ENCODE measurements at regions not wholly inside any gene's neighbourhood (a gene's known extent, or its start where the extent isn't known, plus 50 kb on each side); places are given as distances from the start of the nearest gene placed in this dataset.

DNA sequence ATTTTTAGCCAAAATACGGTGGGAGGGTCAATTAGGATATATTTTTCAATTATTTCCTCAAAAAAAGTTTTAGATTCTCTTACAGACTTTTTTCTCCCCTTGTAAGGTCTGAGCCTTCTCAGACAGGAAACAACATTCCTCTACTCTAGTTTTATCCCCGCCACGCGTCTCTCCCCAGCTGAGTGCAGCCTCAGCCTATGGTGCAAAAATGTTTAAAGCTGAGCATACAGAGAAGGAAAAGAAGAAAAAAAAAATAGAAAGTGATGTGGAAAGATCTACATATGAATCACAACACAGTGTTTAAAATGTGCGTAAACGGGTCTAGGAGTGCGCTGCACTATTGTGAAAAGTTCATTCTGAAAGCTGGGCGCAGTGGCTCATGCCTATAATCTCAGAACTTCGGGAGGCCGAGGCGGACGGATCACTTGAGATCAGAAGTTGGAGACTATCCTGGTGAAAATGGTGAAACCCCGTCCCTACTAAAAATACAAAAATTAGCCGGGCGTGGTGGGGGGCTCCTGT is 159.0 kb downstream of the TRIM27 start:
- Mint-ChIP-seq H3K36me3 (ENCODE audit: low read depth) (peaks cover 5% of the 10 kb centered on the region), H3K4me1 (no peaks in the 10 kb centered on the region), H3K27ac (no peak overlapping the region), H3K9me3 (peaks cover 12% of the 10 kb centered on the region), H3K27me3 (peaks cover 73% of the 10 kb centered on the region), H3K4me3 (no peak overlapping the region)
- DNase-seq (no peak), ATAC-seq (no peak)

DNA sequence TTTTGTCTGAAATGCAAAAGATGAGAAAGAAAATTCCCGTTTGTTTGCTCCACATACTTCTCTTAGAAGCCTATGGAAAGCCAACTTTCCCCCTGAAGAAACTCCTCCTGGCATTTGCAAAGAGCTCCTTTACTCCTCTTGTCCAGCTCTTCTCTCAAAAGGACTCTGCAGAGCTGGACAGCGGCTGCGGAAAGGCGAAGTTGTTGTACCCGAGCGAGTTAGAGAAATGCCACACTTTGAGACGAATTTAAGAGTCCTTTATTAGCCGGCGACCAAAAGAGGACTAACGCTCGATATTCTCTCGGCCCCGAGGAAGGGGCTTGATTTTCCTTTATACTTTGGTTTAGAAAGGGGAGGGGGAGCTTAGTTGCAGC is 157.8 kb downstream of the TRIM27 start:
- Mint-ChIP-seq H3K27ac (no peak overlapping the region), H3K4me3 (no peak overlapping the region), H3K4me1 (no peaks in the 10 kb centered on the region), H3K27me3 (peaks cover 78% of the 10 kb centered on the region), H3K36me3 (ENCODE audit: low read depth) (peaks cover 5% of the 10 kb centered on the region), H3K9me3 (peaks cover 15% of the 10 kb centered on the region)
- DNase-seq = no peak
- no peak for ATAC-seq

DNA sequence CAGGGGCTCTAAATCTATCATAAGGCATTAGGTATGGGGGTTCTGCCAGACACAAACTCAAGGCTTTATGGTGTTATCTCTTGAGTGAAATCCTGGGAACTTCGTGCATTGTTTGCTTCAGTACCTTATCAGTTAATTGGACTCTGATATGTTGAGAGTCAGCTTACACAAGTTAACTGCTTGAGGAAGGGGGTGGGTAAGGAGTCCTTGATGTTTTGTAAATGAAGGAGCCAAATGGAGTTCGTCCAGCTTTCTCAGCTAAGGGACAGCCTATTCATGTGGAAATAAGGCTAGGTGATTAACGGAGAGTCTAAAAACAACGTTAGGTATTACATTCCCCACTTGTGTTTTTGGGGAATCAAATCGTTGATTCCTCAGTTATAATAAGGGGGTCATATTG is 157.4 kb downstream of the TRIM27 start:
- Mint-ChIP-seq H3K4me1 (no peaks in the 10 kb centered on the region), H3K27ac (no peak overlapping the region), H3K4me3 (no peak overlapping the region), H3K27me3 (peaks cover 82% of the 10 kb centered on the region), H3K9me3 (peaks cover 15% of the 10 kb centered on the region), H3K36me3 (ENCODE audit: low read depth) (peaks cover 5% of the 10 kb centered on the region)
- no peak for DNase-seq
- ATAC-seq = no peak

DNA sequence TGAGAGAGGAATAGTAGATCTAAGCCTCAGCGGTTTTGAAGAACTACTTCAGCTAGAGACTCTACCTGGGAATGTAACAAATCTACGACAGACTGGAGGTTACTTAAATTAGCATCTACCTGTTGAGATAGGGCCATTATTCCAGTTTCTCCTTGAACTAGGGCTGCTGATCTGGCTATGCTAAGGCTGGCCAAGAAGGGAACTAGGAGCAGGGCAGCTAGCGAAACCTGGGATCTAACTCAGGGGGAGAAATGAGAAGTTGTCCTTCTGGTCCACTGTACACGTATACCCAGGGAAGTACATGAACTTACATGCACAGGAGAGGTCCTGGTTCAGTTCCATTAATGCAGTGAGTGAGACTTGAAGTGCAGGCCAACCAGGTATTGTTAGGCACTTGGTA is 156.7 kb downstream of the TRIM27 start:
- H3K36me3 Mint-ChIP-seq (ENCODE audit: low read depth) = peaks cover 5% of the 10 kb centered on the region
- H3K27ac Mint-ChIP-seq = no peak overlapping the region
- peaks cover 84% of the 10 kb centered on the region for H3K27me3 Mint-ChIP-seq
- ATAC-seq (no peak), DNase-seq (no peak)
- H3K9me3 Mint-ChIP-seq = peaks cover 15% of the 10 kb centered on the region
- no peak overlapping the region for H3K4me3 Mint-ChIP-seq
- H3K4me1 Mint-ChIP-seq = no peaks in the 10 kb centered on the region

DNA sequence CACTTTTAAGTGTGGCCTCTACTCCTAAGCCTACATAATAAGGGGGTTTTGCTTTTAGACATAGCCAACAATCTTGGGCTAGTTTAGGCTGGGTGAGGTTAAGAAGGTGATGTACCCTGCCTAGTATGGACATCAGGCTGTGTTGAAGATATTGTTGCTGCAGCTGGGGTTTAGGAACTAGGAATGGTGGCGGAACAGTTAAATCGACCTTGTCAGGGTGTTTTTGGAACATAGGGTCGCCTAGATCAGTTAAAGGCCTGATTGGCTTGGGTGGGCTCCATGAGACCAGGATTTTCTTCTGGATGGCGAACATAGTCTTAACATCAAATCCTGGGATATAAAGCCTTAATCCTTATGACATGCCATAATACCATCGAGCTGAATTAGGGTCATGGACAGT is 156.1 kb downstream of the TRIM27 start:
- Mint-ChIP-seq H3K4me1 (no peaks in the 10 kb centered on the region), H3K27me3 (peaks cover 86% of the 10 kb centered on the region), H3K36me3 (ENCODE audit: low read depth) (peaks cover 5% of the 10 kb centered on the region), H3K27ac (no peak overlapping the region), H3K9me3 (peaks cover 15% of the 10 kb centered on the region), H3K4me3 (no peak overlapping the region)
- DNase-seq (no peak), ATAC-seq (no peak)

DNA sequence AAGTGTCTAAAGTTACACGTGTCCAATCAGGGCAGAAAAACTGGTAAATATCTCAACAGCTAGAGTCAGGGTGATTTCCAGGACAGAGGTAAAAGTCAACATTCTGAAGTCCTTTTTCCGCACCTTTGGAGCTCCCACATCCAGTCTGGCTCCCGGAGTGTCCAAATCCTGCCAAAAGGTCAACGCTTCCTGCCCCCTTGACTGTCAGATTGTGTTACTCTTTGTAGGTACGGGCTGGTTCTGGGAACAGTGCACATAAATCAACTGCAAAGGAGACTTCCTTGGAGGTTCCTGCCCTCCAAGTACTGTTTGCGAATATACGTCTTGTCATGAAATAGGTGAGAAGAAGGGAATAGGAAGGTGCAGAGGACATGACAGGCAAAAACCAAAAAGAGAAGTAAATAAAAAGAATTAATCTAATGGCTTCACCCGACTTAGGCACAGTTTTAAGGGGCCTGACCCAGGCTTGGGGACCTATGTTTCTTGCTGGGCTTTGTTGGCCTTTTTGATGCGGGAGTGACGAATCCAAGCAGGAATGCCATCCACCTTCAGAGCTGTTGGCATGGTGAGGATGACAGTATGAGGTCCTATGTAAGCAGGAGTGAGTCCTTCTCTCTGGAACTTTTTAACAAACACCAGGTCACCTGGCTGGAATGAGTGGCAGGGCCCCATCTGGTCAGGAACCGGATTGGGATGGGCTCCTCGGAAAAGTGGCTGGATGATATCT is 155.4 kb downstream of the TRIM27 start:
- Mint-ChIP-seq H3K27me3 (peaks cover 88% of the 10 kb centered on the region), H3K4me1 (peaks cover 5% of the 10 kb centered on the region), H3K9me3 (peaks cover 20% of the 10 kb centered on the region), H3K36me3 (ENCODE audit: low read depth) (peaks cover 8% of the 10 kb centered on the region), H3K27ac (no peak overlapping the region), H3K4me3 (no peak overlapping the region)
- ATAC-seq = no peak
- DNase-seq = no peak

DNA sequence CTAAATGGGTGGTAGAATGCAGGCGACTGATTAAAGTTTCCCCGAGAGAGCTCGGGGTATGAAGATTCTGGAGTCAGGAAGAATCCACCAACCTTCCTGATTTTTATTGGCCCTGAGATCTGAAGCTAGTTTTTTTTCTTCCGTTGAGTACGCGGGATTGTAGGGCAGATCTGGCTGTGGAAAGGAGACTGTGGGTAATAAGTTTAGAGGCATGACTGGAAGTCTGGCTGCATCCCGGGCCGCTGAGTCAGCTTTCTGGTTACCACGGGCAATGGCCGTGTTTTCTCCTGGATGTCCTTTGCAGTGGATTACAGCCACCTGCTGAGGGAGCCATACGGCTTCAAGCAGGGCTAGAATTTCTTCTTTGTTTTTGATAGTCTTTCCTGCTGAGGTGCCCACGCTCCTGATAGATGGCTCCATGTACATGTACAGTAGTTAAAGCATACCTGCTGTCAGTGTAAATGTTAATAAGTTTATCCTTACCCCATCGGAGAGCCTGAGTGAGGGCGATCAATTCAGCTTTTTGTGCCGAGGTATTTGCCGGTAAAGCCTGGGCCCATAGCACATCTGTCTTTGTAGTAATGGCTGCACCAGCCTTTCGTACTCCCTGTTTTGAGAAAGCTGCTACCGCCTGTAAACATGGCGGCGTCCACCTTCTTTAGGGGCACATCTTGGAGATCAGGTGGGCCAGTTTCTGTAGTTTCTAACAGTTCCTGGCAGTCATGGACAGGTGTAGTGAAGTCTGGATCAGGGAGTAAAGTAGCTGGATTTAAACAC is 154.0 kb downstream of the TRIM27 start:
- ATAC-seq = no peak
- H3K4me3 Mint-ChIP-seq = no peak overlapping the region

DNA sequence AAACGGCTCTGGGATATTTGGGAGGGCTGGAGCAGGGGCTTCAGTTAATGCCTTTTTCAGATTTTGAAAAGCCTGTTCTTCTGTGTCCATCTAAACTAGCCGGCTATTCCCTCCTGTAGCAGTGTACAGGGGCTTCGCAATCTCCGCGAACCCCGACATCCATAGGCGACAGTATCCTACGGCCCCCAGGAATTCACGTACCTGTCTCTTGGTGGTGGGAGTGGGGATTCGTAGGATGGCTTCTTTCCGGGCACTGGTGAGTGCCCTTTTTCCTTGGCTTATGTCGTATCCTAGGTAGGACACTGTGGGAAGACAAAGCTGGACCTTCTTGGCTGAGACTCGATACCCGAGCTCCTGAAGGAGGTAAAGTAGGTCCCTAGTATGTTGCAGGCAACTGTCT is 153.1 kb downstream of the TRIM27 start:
- Mint-ChIP-seq H3K27me3 (peaks cover 93% of the 10 kb centered on the region), H3K36me3 (ENCODE audit: low read depth) (peaks cover 10% of the 10 kb centered on the region), H3K4me1 (peaks cover 5% of the 10 kb centered on the region), H3K4me3 (no peak overlapping the region), H3K27ac (no peak overlapping the region), H3K9me3 (peaks cover 34% of the 10 kb centered on the region)
- ATAC-seq (no peak), DNase-seq (no peak)

More for the DNA sequence above, 154.0 kb downstream of the TRIM27 start:
- Mint-ChIP-seq H3K4me1 (peaks cover 5% of the 10 kb centered on the region), H3K27ac (no peak overlapping the region), H3K36me3 (ENCODE audit: low read depth) (peaks cover 14% of the 10 kb centered on the region), H3K27me3 (peaks cover 91% of the 10 kb centered on the region), H3K9me3 (peaks cover 29% of the 10 kb centered on the region)
- DNase-seq = no peak

DNA sequence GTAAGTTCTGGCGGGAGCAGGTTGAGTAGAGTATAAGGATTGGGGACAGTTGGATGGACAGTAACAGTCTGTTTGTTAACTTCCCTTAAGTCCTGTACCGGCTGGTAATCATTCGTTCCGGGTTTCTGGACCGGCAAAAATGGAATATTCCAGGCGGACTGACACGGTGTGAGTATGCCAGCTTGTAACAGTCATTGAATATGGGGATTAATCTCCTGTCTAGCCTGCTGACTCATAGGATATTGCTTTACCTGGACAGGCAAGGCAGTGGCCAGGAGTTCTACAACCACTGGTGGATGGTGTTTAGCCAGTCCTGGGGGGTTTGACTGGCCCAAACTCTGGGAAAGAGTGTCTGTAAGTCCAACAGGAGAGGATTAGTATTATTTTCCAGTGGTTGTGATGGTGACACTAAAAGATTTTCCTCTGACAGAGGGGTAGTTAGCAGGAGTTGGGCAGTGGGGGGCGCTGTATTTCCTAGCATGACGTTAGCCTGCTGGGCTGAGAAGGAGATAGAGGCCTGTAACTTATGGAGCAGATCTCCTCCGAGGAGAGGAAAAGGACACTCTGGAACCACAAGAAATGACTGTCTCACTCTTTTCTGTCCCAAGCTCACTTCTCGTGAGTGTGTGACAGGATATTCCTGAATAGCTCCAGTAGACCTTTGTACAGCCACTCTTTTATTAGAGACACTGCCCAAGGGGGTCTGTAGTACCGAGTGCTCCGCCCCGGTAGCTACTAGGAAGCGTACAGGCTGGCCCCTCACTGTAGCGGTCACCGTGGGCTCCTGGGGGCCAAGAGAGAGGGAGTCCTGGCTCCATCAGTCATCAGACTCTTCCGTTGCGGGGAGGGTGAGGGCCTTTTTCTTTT is 152.2 kb downstream of the TRIM27 start:
- ATAC-seq (no peak), DNase-seq (no peak)
- H3K4me1 Mint-ChIP-seq = peaks cover 5% of the 10 kb centered on the region
- no peak overlapping the region for H3K4me3 Mint-ChIP-seq
- H3K27me3 Mint-ChIP-seq = peaks cover 94% of the 10 kb centered on the region
- no peak overlapping the region for H3K27ac Mint-ChIP-seq
- H3K36me3 Mint-ChIP-seq (ENCODE audit: low read depth) = peaks cover 10% of the 10 kb centered on the region
- H3K9me3 Mint-ChIP-seq = peaks cover 34% of the 10 kb centered on the region

DNA sequence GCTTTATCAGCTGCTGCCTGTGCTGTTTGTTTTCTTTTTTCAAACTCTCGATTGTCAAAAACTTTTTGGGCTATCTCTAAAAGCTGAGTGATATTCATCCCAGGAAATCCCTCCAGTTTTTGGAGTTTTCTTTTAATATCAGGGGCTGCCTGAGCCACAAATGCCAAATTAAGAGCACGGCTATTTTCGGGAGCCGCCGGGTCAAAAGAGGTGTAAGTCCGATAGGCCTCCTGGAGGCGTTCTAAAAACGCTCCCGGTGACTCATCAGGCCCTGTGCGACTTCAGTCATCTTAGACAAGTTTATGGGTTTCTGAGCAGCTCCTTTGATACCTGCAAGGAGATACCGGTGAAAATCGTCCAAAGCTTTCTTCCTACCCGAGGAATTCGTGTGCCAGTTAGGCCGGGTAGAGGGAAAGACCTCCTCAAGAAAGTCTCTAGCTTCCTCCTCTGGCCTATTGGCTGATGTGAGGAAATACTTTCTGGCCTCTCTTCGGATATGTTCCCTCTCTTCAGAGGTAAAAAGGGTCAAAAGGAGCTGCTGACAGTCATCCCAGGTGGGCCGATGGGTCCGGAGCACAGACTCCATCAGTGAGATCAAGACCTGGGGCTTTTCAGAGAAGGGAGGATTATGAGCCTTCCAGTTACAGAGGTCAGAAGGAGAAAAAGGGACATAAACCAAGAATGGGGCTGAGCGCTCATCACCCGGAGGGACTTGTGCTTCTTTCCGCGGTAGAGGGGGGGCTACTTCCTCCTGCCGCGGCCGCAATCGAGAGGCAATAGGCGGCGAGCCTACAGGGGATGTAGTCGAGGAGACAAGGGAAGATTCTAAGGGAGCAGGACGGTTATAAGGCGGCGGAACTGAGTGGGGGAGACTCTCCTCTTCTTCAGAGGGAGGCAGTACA is 151.1 kb downstream of the TRIM27 start:
- ATAC-seq = no peak
- no peak for DNase-seq
- peak overlapping the region; percentile 18 for H3K4me3 Mint-ChIP-seq
- peaks cover 41% of the 10 kb centered on the region for H3K9me3 Mint-ChIP-seq
- peaks cover 92% of the 10 kb centered on the region for H3K27me3 Mint-ChIP-seq
- peaks cover 10% of the 10 kb centered on the region for H3K36me3 Mint-ChIP-seq (ENCODE audit: low read depth)
- H3K27ac Mint-ChIP-seq = no peak overlapping the region
- peaks cover 5% of the 10 kb centered on the region for H3K4me1 Mint-ChIP-seq

DNA sequence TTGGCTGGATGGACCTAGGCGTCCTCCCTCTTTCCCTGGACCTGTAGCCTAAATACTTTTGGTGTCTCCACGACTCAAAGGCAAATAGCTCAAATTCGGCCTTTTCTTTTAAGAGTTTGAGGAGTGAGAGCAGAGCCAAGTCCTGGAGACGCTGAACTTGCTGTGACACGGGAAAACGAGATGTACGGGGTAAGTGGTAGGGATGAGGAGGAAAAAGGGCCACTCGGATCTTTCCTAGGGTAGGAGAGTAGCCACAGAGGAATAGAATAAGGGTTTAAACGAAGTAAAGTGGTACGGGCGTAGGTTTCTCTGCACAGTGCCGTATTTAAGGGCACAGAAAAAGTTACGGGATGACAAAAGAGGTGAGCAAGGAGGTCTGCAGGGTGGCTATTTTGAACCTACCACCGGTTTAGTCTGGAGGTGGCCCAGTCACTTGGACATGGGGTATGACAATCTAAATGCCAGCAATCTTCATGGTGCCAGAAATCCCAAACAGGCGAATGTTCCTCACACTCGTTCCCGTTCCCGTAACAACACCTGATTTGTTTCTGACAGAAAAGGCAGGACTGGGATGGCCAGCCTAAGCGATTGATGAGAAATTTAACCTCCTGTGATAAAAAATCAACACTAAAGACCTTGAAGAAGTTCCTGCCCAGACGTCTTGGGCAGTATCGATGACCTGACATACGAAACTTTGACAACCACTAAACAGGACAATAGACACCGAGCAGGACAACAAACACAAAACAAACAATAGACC is 149.3 kb downstream of the TRIM27 start:
- DNase-seq (no peak), ATAC-seq (no peak)
- peaks cover 12% of the 10 kb centered on the region for H3K36me3 Mint-ChIP-seq (ENCODE audit: low read depth)
- H3K4me3 Mint-ChIP-seq = no peak overlapping the region
- no peak overlapping the region for H3K27ac Mint-ChIP-seq
- H3K9me3 Mint-ChIP-seq = peaks cover 45% of the 10 kb centered on the region
- peaks cover 91% of the 10 kb centered on the region for H3K27me3 Mint-ChIP-seq
- H3K4me1 Mint-ChIP-seq = peaks cover 5% of the 10 kb centered on the region

DNA sequence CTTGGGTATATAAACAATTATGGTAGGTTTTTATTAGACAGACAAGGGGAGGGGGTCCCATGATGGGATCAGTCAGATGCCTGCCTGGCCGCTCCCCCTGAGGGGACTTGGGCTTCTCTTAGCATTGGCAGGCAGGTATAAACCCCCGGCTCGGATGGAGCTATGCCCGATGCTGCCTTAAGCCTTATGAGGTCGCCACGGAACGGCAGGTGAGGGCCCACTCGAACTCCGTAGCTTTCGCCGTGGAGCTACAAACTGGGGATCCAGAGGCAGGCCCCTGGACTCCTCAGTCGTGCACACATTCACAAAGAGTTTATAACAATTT is 148.8 kb downstream of the TRIM27 start:
- Mint-ChIP-seq H3K27ac (no peak overlapping the region), H3K27me3 (peaks cover 90% of the 10 kb centered on the region), H3K36me3 (ENCODE audit: low read depth) (peaks cover 15% of the 10 kb centered on the region), H3K4me3 (no peak overlapping the region), H3K9me3 (peaks cover 45% of the 10 kb centered on the region), H3K4me1 (peaks cover 5% of the 10 kb centered on the region)
- DNase-seq (no peak), ATAC-seq (no peak)

DNA sequence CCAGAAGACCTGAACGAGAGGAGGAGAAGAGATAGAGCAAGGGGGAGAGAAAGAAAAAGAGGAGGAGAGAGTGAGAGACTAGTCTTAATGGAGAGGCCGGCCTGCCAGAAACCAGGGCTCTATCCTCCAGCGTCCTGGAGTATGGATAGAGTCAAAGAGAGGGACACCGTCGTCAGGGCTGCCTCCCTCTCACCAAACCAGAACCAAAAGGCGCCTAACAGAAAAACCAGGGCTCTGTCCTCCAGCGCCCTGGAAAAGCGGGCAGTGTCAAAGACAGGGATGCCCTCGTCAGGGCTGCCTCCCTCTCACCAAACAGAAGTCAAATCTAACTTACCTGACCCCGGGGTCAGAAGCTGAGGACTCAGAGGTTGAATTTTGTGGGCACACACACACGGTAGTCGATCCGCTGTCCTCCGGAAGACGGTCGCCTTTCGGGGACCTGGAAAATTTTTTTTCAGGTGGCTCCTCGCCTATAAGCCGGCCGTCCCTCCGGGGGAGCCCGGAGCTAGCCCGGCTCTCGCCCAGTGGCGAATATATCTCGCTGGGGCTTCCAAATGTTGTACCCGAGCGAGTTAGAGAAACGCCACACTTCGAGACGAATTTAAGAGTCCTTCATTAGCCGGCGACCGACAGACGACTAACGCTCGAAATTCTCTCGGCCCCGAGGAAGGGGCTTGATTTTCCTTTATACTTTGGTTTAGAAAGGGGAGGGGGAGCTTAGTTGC is 148.2 kb downstream of the TRIM27 start:
- H3K27ac Mint-ChIP-seq = no peak overlapping the region
- H3K36me3 Mint-ChIP-seq (ENCODE audit: low read depth) = peaks cover 15% of the 10 kb centered on the region
- no peak overlapping the region for H3K4me3 Mint-ChIP-seq
- no peak for ATAC-seq
- peaks cover 48% of the 10 kb centered on the region for H3K9me3 Mint-ChIP-seq
- DNase-seq = no peak
- H3K4me1 Mint-ChIP-seq = peaks cover 5% of the 10 kb centered on the region
- peaks cover 90% of the 10 kb centered on the region for H3K27me3 Mint-ChIP-seq
